Stomach (tissue), 8 donors: ENCODE measurements at regions not wholly inside any gene's neighbourhood (a gene's known extent, or its start where the extent isn't known, plus 50 kb on each side); places are given as distances from the start of the nearest gene placed in this dataset.

ENCODE experiments used
- DNase-seq, 2 donors: peaks; one replicate each; pipeline versions ENCODE4 v3.0.0 to v3.0.0-alpha.2; 2013 to 2019
- H3K27ac ChIP-seq, 5 donors: fragments of 200-600 bp in 4 of 5; sonication (generic) in 4 of 5; one replicate each; pipeline ENCODE4 v1.5.1; 2013 to 2019; ENCODE audit warnings: mild to moderate bottlenecking in 1 of 5, moderate library complexity in 1 of 5
- H3K27me3 ChIP-seq, 3 donors: fragments of 200-600 bp; sonication (generic); one replicate each; pipeline ENCODE4 v1.5.1; 2017 to 2019; ENCODE audit warnings: mixed run types in 1 of 3
- H3K36me3 ChIP-seq, 4 donors: fragments of 200-600 bp; sonication (generic); 1 replicate in 3 of 4; 2 replicates in 1 of 4; pipeline ENCODE4 v1.5.1; 2016 to 2019
- H3K4me1 ChIP-seq, 4 donors: fragments of 200-600 bp; sonication (generic); one replicate each; pipeline ENCODE4 v1.5.1; 2016 to 2019
- H3K4me3 ChIP-seq, 4 donors: fragments of 200-600 bp; sonication (generic) in 3 of 4; one replicate each; pipeline ENCODE4 v1.5.1; 2016 to 2019; ENCODE audit warnings: mild to moderate bottlenecking in 1 of 4
- H3K9me3 ChIP-seq, 4 donors: fragments of 200-600 bp; sonication (generic); one replicate each; pipeline ENCODE4 v1.5.1; 2016 to 2019
- EP300 ChIP-seq: sonication (generic); formaldehyde crosslinking; IDR thresholded peaks from one replicate; pipeline ENCODE4 v1.6.1; 2017; ENCODE audit warnings: antibody characterized with exemption
- POLR2A ChIP-seq, 4 donors: fragments of 450-650 bp; IDR thresholded peaks; one replicate each; pipeline ENCODE4 v1.6.1; 2016; ENCODE audit warnings: antibody characterized with exemption in 4 of 4, control low read depth in 2 of 4, mild to moderate bottlenecking in 1 of 4, moderate library complexity in 1 of 4
- POLR2AphosphoS5 ChIP-seq, 3 donors: sonication (generic); formaldehyde crosslinking; IDR thresholded peaks; one replicate each; pipeline ENCODE4 v1.6.1; 2016; ENCODE audit warnings: antibody characterized with exemption in 3 of 3
- WGBS, 5 donors: extraction: QIAGEN DNeasy Blood & Tissue Kit in 3 of 5; methylation state at CpG; one replicate each; pipeline versions ENCODE4 v1.1.5 to v1.1.7; 2013 to 2018; 5-methylcytosine and 5-hydroxymethylcytosine counted together
- intact Hi-C: fragments of 100-400 bp; cut with DNase I; formaldehyde crosslinking; loops from one replicate; pipeline ENCODE4 v1.15.1; 2023; ENCODE audit warnings: low total_unique reads
- TF ChIP-seq, protein P1 (sequence below), 7 experiments: fragments of 450-650 bp in 4 of 7; fragments of 200-600 bp in 3 of 7; sonication (generic) in 3 of 7; IDR thresholded peaks; one replicate each; pipeline ENCODE4 v1.5.1; 2016 to 2019; ENCODE audit warnings: antibody characterized with exemption in 7 of 7, control low read depth in 2 of 7, mild to moderate bottlenecking in 1 of 7
- donor health status: healthy with polysubstance abuse.
- donor health status: Bipolar disorder and iron deficiency.
- donor health status: healthy.

DNA sequence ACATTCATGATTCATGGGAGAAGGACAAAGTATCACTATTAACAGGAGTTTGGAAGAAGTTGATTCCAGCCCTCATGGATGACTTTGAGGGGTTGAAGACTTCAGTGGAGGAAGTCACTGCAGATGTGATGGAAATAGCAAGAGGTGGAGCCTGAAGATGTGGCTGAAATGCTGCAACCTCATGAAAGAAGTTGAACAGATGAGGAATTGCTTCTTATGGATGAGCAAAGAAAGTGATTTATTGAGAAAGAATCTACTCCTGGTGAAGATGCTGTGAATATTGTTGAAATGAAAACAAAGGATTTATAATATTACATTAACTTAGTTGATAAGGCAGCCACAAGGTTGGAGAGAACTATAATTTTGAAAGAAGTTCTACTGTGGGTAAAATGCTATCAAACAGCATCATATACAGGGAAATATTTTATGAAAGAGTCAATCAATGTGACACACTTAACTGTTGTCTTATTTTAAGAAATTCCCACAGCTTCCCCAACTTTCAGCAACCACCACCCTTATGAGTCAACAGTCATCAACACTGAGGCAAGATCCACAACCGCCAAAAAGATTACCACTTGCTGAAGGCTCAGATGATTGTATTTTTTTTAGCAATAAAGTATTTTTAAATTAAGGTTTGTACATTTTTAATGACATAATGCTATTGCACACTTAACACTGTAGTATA lies 302.6 kb downstream of the CBLL2 start:
- H3K27me3 ChIP-seq: no peaks in the 10 kb centered on the region
- no peak overlapping the region for H3K27ac ChIP-seq
- no peaks in the 10 kb centered on the region for H3K4me1 ChIP-seq
- WGBS, 5 donors: 68 to 97% (median 85%) methylated on average over 1 of the region's 1 CpG
- no peaks in the 10 kb centered on the region for H3K9me3 ChIP-seq
- intact Hi-C loops: no loop called here
- no peaks in the 10 kb centered on the region for H3K36me3 ChIP-seq
- TF ChIP-seq, protein P1, sequence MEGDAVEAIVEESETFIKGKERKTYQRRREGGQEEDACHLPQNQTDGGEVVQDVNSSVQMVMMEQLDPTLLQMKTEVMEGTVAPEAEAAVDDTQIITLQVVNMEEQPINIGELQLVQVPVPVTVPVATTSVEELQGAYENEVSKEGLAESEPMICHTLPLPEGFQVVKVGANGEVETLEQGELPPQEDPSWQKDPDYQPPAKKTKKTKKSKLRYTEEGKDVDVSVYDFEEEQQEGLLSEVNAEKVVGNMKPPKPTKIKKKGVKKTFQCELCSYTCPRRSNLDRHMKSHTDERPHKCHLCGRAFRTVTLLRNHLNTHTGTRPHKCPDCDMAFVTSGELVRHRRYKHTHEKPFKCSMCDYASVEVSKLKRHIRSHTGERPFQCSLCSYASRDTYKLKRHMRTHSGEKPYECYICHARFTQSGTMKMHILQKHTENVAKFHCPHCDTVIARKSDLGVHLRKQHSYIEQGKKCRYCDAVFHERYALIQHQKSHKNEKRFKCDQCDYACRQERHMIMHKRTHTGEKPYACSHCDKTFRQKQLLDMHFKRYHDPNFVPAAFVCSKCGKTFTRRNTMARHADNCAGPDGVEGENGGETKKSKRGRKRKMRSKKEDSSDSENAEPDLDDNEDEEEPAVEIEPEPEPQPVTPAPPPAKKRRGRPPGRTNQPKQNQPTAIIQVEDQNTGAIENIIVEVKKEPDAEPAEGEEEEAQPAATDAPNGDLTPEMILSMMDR (IDR thresholded peaks at IDR 0.05): no peak
- TF ChIP-seq EP300 (no peak), POLR2AphosphoS5 (IDR thresholded peaks at IDR 0.05) (no peak)
- H3K4me3 ChIP-seq: no peak overlapping the region
- no peak for DNase-seq

- H3K27ac ChIP-seq: no peak overlapping the region
- intact Hi-C loops: no loop called here
- no peaks in the 10 kb centered on the region for H3K36me3 ChIP-seq
- peak in 1 of 2 donors; percentile 1 for DNase-seq
- H3K27me3 ChIP-seq: no peaks in the 10 kb centered on the region
- H3K4me1 ChIP-seq: no peaks in the 10 kb centered on the region
- WGBS, 5 donors: 37 to 82% (median 61%) methylated on average over 3 of the region's 3 CpGs
- no peak overlapping the region for H3K4me3 ChIP-seq
- TF ChIP-seq POLR2A (IDR thresholded peaks at IDR 0.05) (no peak), EP300 (no peak), POLR2AphosphoS5 (IDR thresholded peaks at IDR 0.05) (no peak)
- TF ChIP-seq, protein P1 (IDR thresholded peaks at IDR 0.05): no peak
- no peaks in the 10 kb centered on the region for H3K9me3 ChIP-seq
Observed at GRCh38 chrX:22577181-22577580, 304.5 kb downstream of the CBLL2 start.

GRCh38 chrX:22585831-22586230 lies 313.1 kb downstream of the CBLL2 start:
- H3K27me3 ChIP-seq: no peaks in the 10 kb centered on the region
- no peak for DNase-seq
- intact Hi-C loops: no loop called here
- WGBS, 5 donors: 57 to 79% (median 68%) methylated on average over 1 of the region's 1 CpG
- H3K4me3 ChIP-seq: no peak overlapping the region
- H3K4me1 ChIP-seq: no peaks in the 10 kb centered on the region
- no peaks in the 10 kb centered on the region for H3K36me3 ChIP-seq
- no peak overlapping the region for H3K27ac ChIP-seq
- H3K9me3 ChIP-seq: no peaks in the 10 kb centered on the region
- TF ChIP-seq, protein P1 (IDR thresholded peaks at IDR 0.05): no peak

GRCh38 chrX:22589845-22590244 lies 317.1 kb downstream of the CBLL2 start:
- no peak for DNase-seq
- no peak overlapping the region for H3K4me3 ChIP-seq
- H3K4me1 ChIP-seq: no peaks in the 10 kb centered on the region
- no peaks in the 10 kb centered on the region for H3K36me3 ChIP-seq
- TF ChIP-seq, protein P1 (IDR thresholded peaks at IDR 0.05): no peak
- TF ChIP-seq POLR2A (IDR thresholded peaks at IDR 0.05): no peak
- no peak for TF ChIP-seq POLR2AphosphoS5 (IDR thresholded peaks at IDR 0.05)
- TF ChIP-seq EP300: no peak
- intact Hi-C loops: no loop called here
- H3K9me3 ChIP-seq: no peaks in the 10 kb centered on the region
- 82 to 91% (median 84%) methylated on average over 2 of the region's 2 CpGs for WGBS, 5 donors
- H3K27ac ChIP-seq: no peak overlapping the region
- H3K27me3 ChIP-seq: no peaks in the 10 kb centered on the region
